OCI-LY1 (cell line): ENCODE measurements at regions not wholly inside any gene's neighbourhood (a gene's known extent, or its start where the extent isn't known, plus 50 kb on each side); places are given as distances from the start of the nearest gene placed in this dataset.

Experiments
- EZH2 ChIP-seq: fragments of 200-600 bp; sonication (generic), shearing (Covaris generic); IDR thresholded peaks from 2 replicates; pipeline ENCODE4 v1.8.0; 2017; ENCODE audit warnings: borderline replicate concordance, mixed run types, mild to moderate bottlenecking, antibody characterized with exemption, low read length, moderate library complexity, mixed read lengths
- TF ChIP-seq, protein P1 (sequence below): fragments of 200-600 bp; sonication (generic), shearing (Covaris generic); IDR thresholded peaks from 2 replicates; pipeline ENCODE4 v1.5.1; 2017; ENCODE audit warnings: mild to moderate bottlenecking, antibody characterized with exemption, low read length, moderate library complexity, mixed read lengths

DNA sequence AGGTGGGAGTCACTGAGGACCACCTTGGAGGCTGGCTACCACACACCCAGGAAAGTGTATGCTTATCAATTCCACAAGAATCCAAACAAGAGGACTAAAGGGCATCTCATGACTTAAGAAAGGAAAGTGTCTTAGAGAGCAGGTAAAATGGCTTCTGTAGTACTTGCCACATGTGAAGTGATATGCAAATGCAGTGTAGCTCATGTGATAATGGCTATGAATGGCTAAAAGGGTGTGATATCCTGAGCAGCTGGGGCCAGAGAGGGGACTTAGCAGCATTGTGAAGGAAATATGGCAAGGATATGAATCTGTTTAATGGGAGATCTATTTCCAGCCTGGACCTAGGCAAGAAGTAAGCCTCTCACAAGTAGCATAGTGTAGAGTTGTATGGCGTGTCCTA, 90.5 kb downstream of the BUB3 start:
- TF ChIP-seq, protein P1, sequence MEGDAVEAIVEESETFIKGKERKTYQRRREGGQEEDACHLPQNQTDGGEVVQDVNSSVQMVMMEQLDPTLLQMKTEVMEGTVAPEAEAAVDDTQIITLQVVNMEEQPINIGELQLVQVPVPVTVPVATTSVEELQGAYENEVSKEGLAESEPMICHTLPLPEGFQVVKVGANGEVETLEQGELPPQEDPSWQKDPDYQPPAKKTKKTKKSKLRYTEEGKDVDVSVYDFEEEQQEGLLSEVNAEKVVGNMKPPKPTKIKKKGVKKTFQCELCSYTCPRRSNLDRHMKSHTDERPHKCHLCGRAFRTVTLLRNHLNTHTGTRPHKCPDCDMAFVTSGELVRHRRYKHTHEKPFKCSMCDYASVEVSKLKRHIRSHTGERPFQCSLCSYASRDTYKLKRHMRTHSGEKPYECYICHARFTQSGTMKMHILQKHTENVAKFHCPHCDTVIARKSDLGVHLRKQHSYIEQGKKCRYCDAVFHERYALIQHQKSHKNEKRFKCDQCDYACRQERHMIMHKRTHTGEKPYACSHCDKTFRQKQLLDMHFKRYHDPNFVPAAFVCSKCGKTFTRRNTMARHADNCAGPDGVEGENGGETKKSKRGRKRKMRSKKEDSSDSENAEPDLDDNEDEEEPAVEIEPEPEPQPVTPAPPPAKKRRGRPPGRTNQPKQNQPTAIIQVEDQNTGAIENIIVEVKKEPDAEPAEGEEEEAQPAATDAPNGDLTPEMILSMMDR: no peak
- no peak for TF ChIP-seq EZH2
